ENCODE measurements at regions not wholly inside any gene's neighbourhood (a gene's known extent, or its start where the extent isn't known, plus 50 kb on each side); places are given as distances from the start of the nearest gene placed in this dataset.

- H3K4me3 ChIP-seq (ENCODE audit: low read depth, low read length): no peak overlapping the region
- no peak for TF ChIP-seq CTCF (conservative IDR thresholded peaks at IDR 0.05; ENCODE audit: low read depth, low read length)
- DNase-seq (ENCODE audit: low read depth): no peak
Measured at GRCh38 chr3:137612291-137612690, 151.8 kb upstream of the SOX14 start.

- DNase-seq (ENCODE audit: low read depth): no peak
- no peak overlapping the region for H3K4me3 ChIP-seq (ENCODE audit: low read depth, low read length)
- TF ChIP-seq CTCF (conservative IDR thresholded peaks at IDR 0.05; ENCODE audit: low read depth, low read length): no peak
Measured at GRCh38 chr3:137615659-137616418, 148.3 kb upstream of the SOX14 start.

GRCh38 chr3:137641879-137642704, 122.0 kb upstream of the SOX14 start:
- no peak for TF ChIP-seq CTCF (conservative IDR thresholded peaks at IDR 0.05; ENCODE audit: low read depth, low read length)
- no peak overlapping the region for H3K4me3 ChIP-seq (ENCODE audit: low read depth, low read length)
- no peak for DNase-seq (ENCODE audit: low read depth)

- no peak for TF ChIP-seq CTCF (conservative IDR thresholded peaks at IDR 0.05; ENCODE audit: low read depth, low read length)
- peak; percentile 77 for DNase-seq (ENCODE audit: low read depth)
- H3K4me3 ChIP-seq (ENCODE audit: low read depth, low read length): no peak overlapping the region
Measured at GRCh38 chr3:137642831-137643230, 121.3 kb upstream of the SOX14 start.

- TF ChIP-seq CTCF (conservative IDR thresholded peaks at IDR 0.05; ENCODE audit: low read depth, low read length): no peak
- DNase-seq (ENCODE audit: low read depth): no peak
- no peak overlapping the region for H3K4me3 ChIP-seq (ENCODE audit: low read depth, low read length)
Measured at GRCh38 chr3:137647179-137647578, 116.9 kb upstream of the SOX14 start.

GRCh38 chr3:137669519-137670060, 94.5 kb upstream of the SOX14 start:
- no peak for DNase-seq (ENCODE audit: low read depth)
- TF ChIP-seq CTCF (conservative IDR thresholded peaks at IDR 0.05; ENCODE audit: low read depth, low read length): no peak
- no peak overlapping the region for H3K4me3 ChIP-seq (ENCODE audit: low read depth, low read length)

All from epithelial cell of proximal tubule (primary cell).